Epidermal melanocyte (primary cell): ENCODE measurements at regions not wholly inside any gene's neighbourhood (a gene's known extent, or its start where the extent isn't known, plus 50 kb on each side); places are given as distances from the start of the nearest gene placed in this dataset.

Source experiments
- DNase-seq: peaks from one replicate; pipeline ENCODE4 v3.0.0; 2011; ENCODE audit warnings: low spot score; ENCODE audit not compliant: insufficient read length

- DNase-seq: no peak
These were observed 378.2 kb upstream of the AZI2 start for GRCh38 chr3:28726840-28727239.

GRCh38 chr3:28727307-28727706 lies 378.7 kb upstream of the AZI2 start:
- no peak for DNase-seq

- DNase-seq: no peak
These were observed 389.8 kb upstream of the AZI2 start for GRCh38 chr3:28738425-28738824.

- DNase-seq: no peak
These were observed 391.0 kb upstream of the AZI2 start for GRCh38 chr3:28739647-28740046.

GRCh38 chr3:28743271-28743670 lies 394.6 kb upstream of the AZI2 start:
- no peak for DNase-seq

GRCh38 chr3:28743831-28744230 lies 395.2 kb upstream of the AZI2 start:
- DNase-seq: no peak

GRCh38 chr3:28745436-28745835 lies 396.8 kb upstream of the AZI2 start:
- no peak for DNase-seq

GRCh38 chr3:28745916-28746617 lies 397.4 kb upstream of the AZI2 start:
- no peak for DNase-seq

GRCh38 chr3:28746990-28747389 lies 398.4 kb upstream of the AZI2 start:
- no peak for DNase-seq

GRCh38 chr3:28751864-28752263 lies 403.2 kb upstream of the AZI2 start:
- no peak for DNase-seq

- no peak for DNase-seq
These were observed 403.7 kb upstream of the AZI2 start for GRCh38 chr3:28752290-28752689.

GRCh38 chr3:28756056-28756455 lies 407.4 kb upstream of the AZI2 start:
- no peak for DNase-seq

GRCh38 chr3:28758115-28758514 lies 409.5 kb upstream of the AZI2 start:
- no peak for DNase-seq

- no peak for DNase-seq
These were observed 412.8 kb upstream of the AZI2 start for GRCh38 chr3:28761375-28761774.

- no peak for DNase-seq
These were observed 416.6 kb upstream of the AZI2 start for GRCh38 chr3:28765194-28765593.

- DNase-seq: no peak
These were observed 419.8 kb upstream of the AZI2 start for GRCh38 chr3:28768439-28768838.

GRCh38 chr3:28777806-28778475 lies 429.3 kb upstream of the AZI2 start:
- no peak for DNase-seq

GRCh38 chr3:28780480-28780879 lies 431.9 kb upstream of the AZI2 start:
- DNase-seq: no peak

- DNase-seq: no peak
These were observed 432.4 kb upstream of the AZI2 start for GRCh38 chr3:28781053-28781452.

- no peak for DNase-seq
These were observed 437.8 kb upstream of the AZI2 start for GRCh38 chr3:28786446-28786845.

GRCh38 chr3:28788571-28788970 lies 439.9 kb upstream of the AZI2 start:
- DNase-seq: no peak

GRCh38 chr3:28791713-28792255 lies 443.2 kb upstream of the AZI2 start:
- no peak for DNase-seq

- DNase-seq: no peak
These were observed 444.0 kb upstream of the AZI2 start for GRCh38 chr3:28792604-28793003.
